ENCODE measurements at regions not wholly inside any gene's neighbourhood (a gene's known extent, or its start where the extent isn't known, plus 50 kb on each side); places are given as distances from the start of the nearest gene placed in this dataset.
"Not testable (repeated sequence)": the region's sequence is repeated elsewhere in the genome, so short reads cannot be mapped to it uniquely, and the experiment has no call there.

DNA sequence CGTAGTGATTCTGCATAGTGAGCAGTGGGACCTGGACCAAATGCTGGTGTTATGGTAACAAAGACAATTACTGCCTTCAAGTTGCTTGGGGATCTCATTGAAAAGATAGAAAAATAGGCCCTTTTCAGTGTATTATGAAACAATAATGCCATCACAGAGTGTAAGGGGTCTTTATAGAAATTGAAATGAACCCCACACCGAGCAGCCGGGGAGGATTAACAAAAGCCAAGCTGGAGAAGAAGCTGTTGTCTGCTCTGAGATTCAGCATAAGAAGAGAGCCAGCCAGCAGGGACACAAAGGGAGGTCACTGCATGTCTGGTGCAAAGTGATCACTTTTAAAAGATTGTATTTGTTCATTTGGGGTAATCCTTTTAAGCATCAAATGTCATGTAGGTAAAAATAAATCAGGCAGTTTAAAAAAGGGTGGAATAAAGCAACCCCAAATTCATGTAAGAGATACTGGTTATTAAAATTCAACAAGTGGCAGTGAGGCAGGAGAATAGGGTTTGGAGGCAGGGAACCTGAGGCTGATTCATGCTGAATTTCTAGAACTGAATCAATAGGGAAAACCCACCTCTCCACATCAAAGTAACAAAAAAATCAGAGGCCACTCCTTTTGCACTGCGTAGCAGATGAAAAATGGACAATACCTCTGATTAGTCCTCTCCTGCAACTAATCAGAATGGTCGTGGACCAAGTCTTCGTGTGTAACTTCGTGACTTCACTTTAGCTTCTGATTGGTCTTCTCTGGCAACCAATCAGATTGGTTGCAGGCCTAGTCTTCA lies 1548.3 kb upstream of the SLC10A2 start:
- DNase-seq (ENCODE audit: low read depth) = no peak
- H3K4me3 ChIP-seq (ENCODE audit: low read depth, low read length) = no peak overlapping the region
- TF ChIP-seq, protein P1, sequence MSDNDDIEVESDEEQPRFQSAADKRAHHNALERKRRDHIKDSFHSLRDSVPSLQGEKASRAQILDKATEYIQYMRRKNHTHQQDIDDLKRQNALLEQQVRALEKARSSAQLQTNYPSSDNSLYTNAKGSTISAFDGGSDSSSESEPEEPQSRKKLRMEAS (IDR thresholded peaks at IDR 0.05; ENCODE audit: low read depth, low read length) = no peak
- TF ChIP-seq POLR2A (IDR thresholded peaks at IDR 0.05; ENCODE audit: extremely low read depth, insufficient read length) = no peak
- TF ChIP-seq, protein P2, sequence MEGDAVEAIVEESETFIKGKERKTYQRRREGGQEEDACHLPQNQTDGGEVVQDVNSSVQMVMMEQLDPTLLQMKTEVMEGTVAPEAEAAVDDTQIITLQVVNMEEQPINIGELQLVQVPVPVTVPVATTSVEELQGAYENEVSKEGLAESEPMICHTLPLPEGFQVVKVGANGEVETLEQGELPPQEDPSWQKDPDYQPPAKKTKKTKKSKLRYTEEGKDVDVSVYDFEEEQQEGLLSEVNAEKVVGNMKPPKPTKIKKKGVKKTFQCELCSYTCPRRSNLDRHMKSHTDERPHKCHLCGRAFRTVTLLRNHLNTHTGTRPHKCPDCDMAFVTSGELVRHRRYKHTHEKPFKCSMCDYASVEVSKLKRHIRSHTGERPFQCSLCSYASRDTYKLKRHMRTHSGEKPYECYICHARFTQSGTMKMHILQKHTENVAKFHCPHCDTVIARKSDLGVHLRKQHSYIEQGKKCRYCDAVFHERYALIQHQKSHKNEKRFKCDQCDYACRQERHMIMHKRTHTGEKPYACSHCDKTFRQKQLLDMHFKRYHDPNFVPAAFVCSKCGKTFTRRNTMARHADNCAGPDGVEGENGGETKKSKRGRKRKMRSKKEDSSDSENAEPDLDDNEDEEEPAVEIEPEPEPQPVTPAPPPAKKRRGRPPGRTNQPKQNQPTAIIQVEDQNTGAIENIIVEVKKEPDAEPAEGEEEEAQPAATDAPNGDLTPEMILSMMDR (IDR thresholded peaks at IDR 0.05; ENCODE audit: low read depth, low read length) = no peak
- no peak for TF ChIP-seq MYC (IDR thresholded peaks at IDR 0.05; ENCODE audit: low read depth, low read length)

DNA sequence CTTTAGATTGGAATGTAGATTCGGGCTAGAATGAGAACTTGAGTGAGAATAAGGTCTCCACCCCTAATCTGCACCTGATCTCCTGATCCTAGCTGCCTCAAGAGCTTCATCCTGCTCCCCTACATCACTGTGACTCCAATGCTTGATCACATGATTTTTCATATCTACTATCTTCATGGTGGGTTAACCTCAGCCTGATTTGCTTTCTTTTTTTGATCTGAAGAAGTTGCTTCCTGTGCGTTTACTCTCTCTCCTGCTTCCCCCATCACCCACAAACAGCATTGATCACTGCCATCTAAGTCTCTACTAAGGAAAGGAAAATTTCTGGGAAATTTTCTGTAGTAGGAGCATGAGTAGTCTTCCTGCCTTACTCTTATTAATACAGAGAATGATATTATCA lies 1542.1 kb upstream of the SLC10A2 start:
- no peak for DNase-seq (ENCODE audit: low read depth)
- TF ChIP-seq, protein P1 (IDR thresholded peaks at IDR 0.05; ENCODE audit: low read depth, low read length) = no peak
- TF ChIP-seq MYC (IDR thresholded peaks at IDR 0.05; ENCODE audit: low read depth, low read length) (no peak), POLR2A (IDR thresholded peaks at IDR 0.05; ENCODE audit: extremely low read depth, insufficient read length) (no peak)
- H3K4me3 ChIP-seq (ENCODE audit: low read depth, low read length) = no peak overlapping the region

DNA sequence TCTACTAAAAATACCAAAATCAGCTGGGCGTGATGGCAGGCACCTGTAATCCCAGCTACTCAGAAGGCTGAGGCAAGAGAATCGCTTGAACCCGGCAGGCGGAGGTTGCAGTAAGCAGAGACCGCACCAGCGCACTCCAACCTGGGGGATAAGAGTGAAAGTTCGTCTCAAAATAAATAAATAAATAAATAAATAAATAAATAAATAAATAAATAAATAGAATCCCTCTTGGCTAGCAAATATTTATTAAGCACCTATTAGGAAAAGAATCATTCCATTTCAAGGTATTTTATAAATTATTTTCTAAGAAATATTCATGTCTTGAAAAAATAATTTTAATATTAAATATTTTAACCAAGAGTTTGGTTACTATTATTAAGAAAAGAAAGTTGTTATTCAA lies 1539.2 kb upstream of the SLC10A2 start:
- not testable (repeated sequence) for H3K4me3 ChIP-seq (ENCODE audit: low read depth, low read length); DNase-seq (ENCODE audit: low read depth)

DNA sequence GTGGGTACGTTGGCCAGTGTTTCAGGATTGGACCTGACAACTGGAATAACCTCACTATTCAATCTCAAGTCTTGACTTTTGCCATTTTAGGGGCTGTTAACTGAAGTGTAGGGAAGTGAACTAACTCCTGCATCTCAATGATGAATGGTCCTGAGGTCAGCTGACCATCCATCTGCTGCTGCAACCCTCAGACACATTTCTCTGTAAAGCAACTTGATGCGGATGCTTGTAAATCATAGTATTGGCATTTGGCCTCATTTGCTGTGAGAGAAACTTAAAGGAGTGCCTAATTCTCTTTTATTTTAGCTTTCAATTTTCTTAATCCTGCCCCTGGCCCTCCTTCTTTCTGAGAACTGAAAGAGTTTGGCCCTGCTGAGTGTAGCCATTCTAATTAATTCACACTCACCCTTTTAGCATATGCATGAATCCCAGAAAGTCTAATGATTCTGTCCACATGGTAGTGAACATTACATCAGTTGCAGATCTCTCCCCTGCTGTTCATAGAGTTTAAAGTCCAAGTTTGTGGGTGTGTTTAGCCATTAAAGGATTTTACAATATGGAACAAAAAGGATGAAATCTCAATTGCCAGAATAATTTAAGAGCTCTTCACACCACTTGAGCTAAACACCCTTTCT lies 1531.4 kb upstream of the SLC10A2 start:
- no peak overlapping the region for H3K4me3 ChIP-seq (ENCODE audit: low read depth, low read length)
- TF ChIP-seq, protein P1 (IDR thresholded peaks at IDR 0.05; ENCODE audit: low read depth, low read length) = no peak
- TF ChIP-seq, protein P2 (IDR thresholded peaks at IDR 0.05; ENCODE audit: low read depth, low read length) = no peak
- no peak for TF ChIP-seq MYC (IDR thresholded peaks at IDR 0.05; ENCODE audit: low read depth, low read length)
- TF ChIP-seq POLR2A (IDR thresholded peaks at IDR 0.05; ENCODE audit: extremely low read depth, insufficient read length) = no peak
- no peak for DNase-seq (ENCODE audit: low read depth)

DNA sequence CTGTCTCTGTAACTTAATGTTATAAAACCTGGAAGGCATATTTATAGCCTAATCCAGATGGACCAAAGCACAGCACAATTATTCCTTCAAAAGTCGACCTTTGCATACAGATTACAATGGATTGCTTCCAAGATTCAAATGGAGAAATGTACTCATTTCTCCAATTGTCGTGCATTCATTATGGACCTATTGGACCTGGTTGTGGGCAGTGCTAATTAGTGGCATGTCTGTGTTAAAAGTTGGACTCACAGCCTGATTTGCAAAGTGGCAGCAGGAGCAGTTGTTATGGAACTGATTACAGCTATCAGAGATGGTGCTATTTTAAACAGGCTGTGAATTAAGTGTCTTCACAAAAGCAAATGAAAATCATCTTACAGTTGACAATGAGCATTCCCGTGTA lies 1529.3 kb upstream of the SLC10A2 start:
- no peak for DNase-seq (ENCODE audit: low read depth)
- TF ChIP-seq, protein P1 (IDR thresholded peaks at IDR 0.05; ENCODE audit: low read depth, low read length) = no peak
- TF ChIP-seq MYC (IDR thresholded peaks at IDR 0.05; ENCODE audit: low read depth, low read length) (no peak), POLR2A (IDR thresholded peaks at IDR 0.05; ENCODE audit: extremely low read depth, insufficient read length) (no peak)
- TF ChIP-seq, protein P2 (IDR thresholded peaks at IDR 0.05; ENCODE audit: low read depth, low read length) = no peak
- no peak overlapping the region for H3K4me3 ChIP-seq (ENCODE audit: low read depth, low read length)

DNA sequence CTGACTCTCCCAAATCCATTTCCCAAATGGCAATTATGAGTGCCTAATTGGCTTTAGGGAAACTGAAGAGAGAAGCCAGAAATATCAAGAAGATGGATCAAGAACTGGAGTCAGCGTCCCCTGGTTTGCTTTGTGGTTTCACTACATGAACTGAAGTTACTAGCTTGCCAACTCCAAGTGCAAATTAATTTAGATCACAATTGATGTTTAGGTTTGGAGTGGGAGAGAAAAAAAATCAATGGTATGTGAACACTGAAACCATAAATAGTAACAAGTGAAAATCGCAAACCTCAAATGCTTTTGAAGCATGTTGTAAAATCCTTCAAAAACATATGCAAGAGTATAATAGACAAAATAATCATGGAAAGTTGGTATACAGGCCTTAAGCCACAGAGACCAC lies 1528.6 kb upstream of the SLC10A2 start:
- H3K4me3 ChIP-seq (ENCODE audit: low read depth, low read length) = no peak overlapping the region
- TF ChIP-seq MYC (IDR thresholded peaks at IDR 0.05; ENCODE audit: low read depth, low read length) (no peak), POLR2A (IDR thresholded peaks at IDR 0.05; ENCODE audit: extremely low read depth, insufficient read length) (no peak)
- TF ChIP-seq, protein P2 (IDR thresholded peaks at IDR 0.05; ENCODE audit: low read depth, low read length) = no peak
- TF ChIP-seq, protein P1 (IDR thresholded peaks at IDR 0.05; ENCODE audit: low read depth, low read length) = no peak
- no peak for DNase-seq (ENCODE audit: low read depth)

All from NB4 (cell line).